Caco-2 (cell line): ENCODE measurements at regions not wholly inside any gene's neighbourhood (a gene's known extent, or its start where the extent isn't known, plus 50 kb on each side); places are given as distances from the start of the nearest gene placed in this dataset.

Experiments
- BruUV-seq: library from RNA; stranded (reverse); fragments of 400-500 nt; replicated peaks from 2 replicates; lab custom pipeline; 2021; lab: Mats Ljungman, UMichigan
- CTCF ChIA-PET: fragments of 300-600 bp; sonication (Branson Sonifier 250); formaldehyde crosslinking; loops from one replicate; lab custom pipeline; 2022; ENCODE audit warnings: antibody characterized with exemption; lab: Charles Lee
- POLR2A ChIA-PET: fragments of 300-600 bp; sonication (Branson Sonifier 250); formaldehyde crosslinking; loops from one replicate; lab custom pipeline; 2022; ENCODE audit warnings: antibody characterized with exemption; lab: Charles Lee
- DNase-seq, 2 experiments: peaks; one replicate each; pipeline versions ENCODE4 v3.0.0 to v3.0.0-alpha.2; 2020 to 2022
- H3K27me3 ChIP-seq: replicated peaks from 2 replicates; pipeline ENCODE4 v1.6.0; 2011; ENCODE audit warnings: low read length; ENCODE audit not compliant: control insufficient read depth, insufficient read depth
- H3K36me3 ChIP-seq: 2 replicates; pipeline ENCODE4 v1.5.1; 2011; ENCODE audit warnings: low read length; ENCODE audit not compliant: control insufficient read depth, insufficient read depth
- H3K4me1 ChIP-seq: fragments of 250-450 bp; sonication (Bioruptor Pico); 2 replicates; pipeline ENCODE4 v1.5.1; 2020; ENCODE audit warnings: mild to moderate bottlenecking
- H3K4me3 ChIP-seq: 2 replicates; pipeline ENCODE4 v1.5.1; 2011; ENCODE audit warnings: low read depth, mild to moderate bottlenecking, control low read depth, low read length
- H3K9me3 ChIP-seq: fragments of 250-450 bp; sonication (Bioruptor Pico); 2 replicates; pipeline ENCODE4 v1.5.1; 2020; ENCODE audit warnings: mild to moderate bottlenecking, moderate library complexity
- H3K27ac Mint-ChIP-seq: one replicate; pipeline ENCODE4 v1.8.0; 2022; ENCODE audit warnings: mixed read lengths; ENCODE audit not compliant: unreplicated experiment
- H3K27me3 Mint-ChIP-seq: one replicate; pipeline ENCODE4 v1.8.0; 2022; ENCODE audit warnings: mixed read lengths; ENCODE audit not compliant: insufficient read depth, unreplicated experiment
- H3K36me3 Mint-ChIP-seq: one replicate; pipeline ENCODE4 v1.8.0; 2022; ENCODE audit warnings: mild to moderate bottlenecking, mixed read lengths; ENCODE audit not compliant: insufficient read depth, unreplicated experiment
- H3K4me1 Mint-ChIP-seq: one replicate; pipeline ENCODE4 v1.8.0; 2022; ENCODE audit warnings: low read depth, mixed read lengths; ENCODE audit not compliant: unreplicated experiment
- H3K4me3 Mint-ChIP-seq: one replicate; pipeline ENCODE4 v1.8.0; 2022; ENCODE audit warnings: mild to moderate bottlenecking, moderate library complexity, mixed read lengths; ENCODE audit not compliant: unreplicated experiment
- H3K9me3 Mint-ChIP-seq: one replicate; pipeline ENCODE4 v1.8.0; 2022; ENCODE audit warnings: mixed read lengths; ENCODE audit not compliant: unreplicated experiment
- CTCF ChIP-seq, 2 experiments: fragments of 200-600 bp in 1 of 2; IDR thresholded peaks; 1 replicate in 1 of 2; 2 replicates in 1 of 2; pipeline versions ENCODE4 v1.5.1 to v1.8.0; 2011 to 2022; ENCODE audit warnings: antibody characterized with exemption in 1 of 2, control low read depth in 1 of 2, inconsistent platforms in 1 of 2, low read depth in 1 of 2, low read length in 1 of 2, mild to moderate bottlenecking in 1 of 2, moderate library complexity in 1 of 2; ENCODE audit not compliant: insufficient read depth in 1 of 2, severe bottlenecking in 1 of 2, unreplicated experiment in 1 of 2
- intact Hi-C: fragments of 100-400 bp; cut with micrococcal nuclease; formaldehyde crosslinking; loops from one replicate; pipeline ENCODE4 v1.10.0; 2022; ENCODE audit not compliant: unreplicated experiment

- BruUV-seq, result no TSS peak
- no peak for TF ChIP-seq CTCF (IDR thresholded peaks at IDR 0.05; ENCODE audit: insufficient read depth in 1 of 2, low read depth in 1 of 2, low read length in 1 of 2, severe bottlenecking in 1 of 2, unreplicated experiment in 1 of 2)
- POLR2A ChIA-PET, result no interaction called here
- CTCF ChIA-PET, result no interaction called here
- Mint-ChIP-seq H3K4me3 (no peak overlapping the region), H3K27ac (no peak overlapping the region), H3K4me1 (no peaks in the 10 kb centered on the region), H3K9me3 (no peaks in the 10 kb centered on the region), H3K27me3 (no peaks in the 10 kb centered on the region), H3K36me3 (no peaks in the 10 kb centered on the region)
- Histone ChIP-seq H3K27me3 (no peaks in the 10 kb centered on the region), H3K4me3 (no peak overlapping the region), H3K9me3 (no peaks in the 10 kb centered on the region), H3K4me1 (no peaks in the 10 kb centered on the region), H3K36me3 (no peaks in the 10 kb centered on the region)
- intact Hi-C loops, result no loop called here
- no peak for DNase-seq
These were observed 102.4 kb downstream of the ARL4C start for GRCh38 chr2:234394450-234394849.

- Histone ChIP-seq H3K36me3 (no peaks in the 10 kb centered on the region), H3K9me3 (no peaks in the 10 kb centered on the region), H3K4me1 (no peaks in the 10 kb centered on the region), H3K4me3 (no peak overlapping the region), H3K27me3 (no peaks in the 10 kb centered on the region)
- DNase-seq, result no peak
- Mint-ChIP-seq H3K4me1 (no peaks in the 10 kb centered on the region), H3K4me3 (no peak overlapping the region), H3K27ac (no peak overlapping the region), H3K27me3 (no peaks in the 10 kb centered on the region), H3K36me3 (no peaks in the 10 kb centered on the region), H3K9me3 (peaks cover under 1% of the 10 kb centered on the region)
- TF ChIP-seq CTCF (IDR thresholded peaks at IDR 0.05; ENCODE audit: insufficient read depth in 1 of 2, low read depth in 1 of 2, low read length in 1 of 2, severe bottlenecking in 1 of 2, unreplicated experiment in 1 of 2), result no peak
- ChIA-PET POLR2A (no interaction called here), CTCF (no interaction called here)
- intact Hi-C loops, result no loop called here
- BruUV-seq, result no TSS peak
These were observed 103.5 kb downstream of the ARL4C start for GRCh38 chr2:234393354-234393753.

DNA sequence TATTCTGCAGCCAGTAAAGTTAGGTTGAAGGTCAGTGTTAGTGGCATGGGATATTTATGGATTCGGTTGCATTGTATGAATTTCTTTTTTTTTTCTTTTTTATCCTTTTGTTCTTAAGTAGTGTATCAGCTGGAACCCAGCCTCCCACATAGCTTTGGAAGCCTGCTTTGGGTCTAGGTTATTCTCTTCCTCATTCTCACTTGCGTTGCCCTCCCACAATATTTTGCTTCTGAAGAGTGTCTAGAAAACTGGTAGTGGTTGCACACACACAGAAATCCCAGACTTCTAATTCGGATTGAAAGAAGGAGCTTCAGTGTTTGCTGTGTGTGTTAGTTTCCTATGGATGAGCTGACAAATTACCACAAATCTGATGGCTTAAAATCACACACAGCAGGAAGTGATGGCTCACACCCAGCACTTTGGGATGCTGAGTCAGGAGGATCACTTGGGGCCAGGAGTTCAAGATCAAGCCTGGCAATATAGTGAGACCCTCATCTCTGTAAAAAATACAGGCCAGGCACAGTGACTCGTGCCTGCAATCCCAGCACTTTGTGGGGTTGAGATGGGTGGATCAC is 104.8 kb downstream of the ARL4C start:
- CTCF ChIA-PET, result no interaction called here
- BruUV-seq, result no TSS peak
- no peaks in the 10 kb centered on the region for H3K27me3 ChIP-seq
- POLR2A ChIA-PET, result no interaction called here
- Mint-ChIP-seq H3K36me3 (no peaks in the 10 kb centered on the region), H3K9me3 (peaks cover 5% of the 10 kb centered on the region), H3K27me3 (no peaks in the 10 kb centered on the region), H3K27ac (no peak overlapping the region), H3K4me1 (no peaks in the 10 kb centered on the region), H3K4me3 (no peak overlapping the region)
- intact Hi-C loops, result no loop called here
- no peaks in the 10 kb centered on the region for H3K36me3 ChIP-seq
- H3K9me3 ChIP-seq, result no peaks in the 10 kb centered on the region
- TF ChIP-seq CTCF (IDR thresholded peaks at IDR 0.05; ENCODE audit: insufficient read depth in 1 of 2, low read depth in 1 of 2, low read length in 1 of 2, severe bottlenecking in 1 of 2, unreplicated experiment in 1 of 2), result no peak
- DNase-seq, result no peak
- no peak overlapping the region for H3K4me3 ChIP-seq
- H3K4me1 ChIP-seq, result no peaks in the 10 kb centered on the region
